WTC11 (cell line): ENCODE measurements at regions not wholly inside any gene's neighbourhood (a gene's known extent, or its start where the extent isn't known, plus 50 kb on each side); places are given as distances from the start of the nearest gene placed in this dataset.

ENCODE experiments used
- ATAC-seq: fragments of 200-7000 bp; cut with Tn5 transposase; 2 replicates; pipeline ENCODE4 v1.10.0; 2021; ENCODE audit warnings: mild to moderate bottlenecking, moderate library complexity
- CTCF ChIA-PET: fragments of 300-600 bp; sonication (Branson Sonifier 250); formaldehyde crosslinking; loops from one replicate; lab custom pipeline; 2021; ENCODE audit warnings: antibody characterized with exemption; lab: Charles Lee
- POLR2A ChIA-PET: fragments of 350-600 bp; sonication (Branson Sonifier 250); formaldehyde crosslinking; loops from one replicate; lab custom pipeline; 2021; ENCODE audit warnings: antibody characterized with exemption; lab: Charles Lee
- DNase-seq: peaks from one replicate; pipeline ENCODE4 v3.0.0; 2021; ENCODE audit warnings: low spot score
- H3K27ac Mint-ChIP-seq: 2 replicates; pipeline ENCODE4 v1.8.0; 2021; ENCODE audit warnings: mixed read lengths
- H3K27me3 Mint-ChIP-seq: 2 replicates; pipeline ENCODE4 v1.8.0; 2021; ENCODE audit warnings: low read depth, mild to moderate bottlenecking, moderate library complexity, mixed read lengths
- H3K36me3 Mint-ChIP-seq: 2 replicates; pipeline ENCODE4 v1.8.0; 2021; ENCODE audit warnings: mixed read lengths
- H3K4me1 Mint-ChIP-seq: 2 replicates; pipeline ENCODE4 v1.8.0; 2022; ENCODE audit warnings: mixed read lengths
- H3K4me3 Mint-ChIP-seq: 2 replicates; pipeline ENCODE4 v1.8.0; 2021; ENCODE audit warnings: mild to moderate bottlenecking, moderate library complexity, mixed read lengths
- H3K9me3 Mint-ChIP-seq: 2 replicates; pipeline ENCODE4 v1.8.0; 2021; ENCODE audit warnings: mixed read lengths
- ARID4B ChIP-seq: sonication (generic); formaldehyde crosslinking; IDR thresholded peaks from 2 replicates; pipeline ENCODE4 v1.8.0; 2023; ENCODE audit warnings: missing genetic modification reagents, mild to moderate bottlenecking, borderline replicate concordance
- CDX4 ChIP-seq: fragments of 250-450 bp; sonication (Bioruptor Pico); IDR thresholded peaks from 2 replicates; pipeline ENCODE4 v1.9.0; 2021; ENCODE audit warnings: moderate library complexity, mild to moderate bottlenecking, inconsistent platforms, borderline replicate concordance
- ELF4 ChIP-seq: sonication (generic); formaldehyde crosslinking; IDR thresholded peaks from 2 replicates; pipeline ENCODE4 v1.8.1; 2022; ENCODE audit warnings: low read depth, mild to moderate bottlenecking, moderate library complexity, missing genetic modification reagents
- ESRRA ChIP-seq: sonication (generic); formaldehyde crosslinking; IDR thresholded peaks from 2 replicates; pipeline ENCODE4 v1.8.1; 2022; ENCODE audit warnings: mild to moderate bottlenecking, missing genetic modification reagents, borderline replicate concordance
- ETV6 ChIP-seq: sonication (generic); formaldehyde crosslinking; IDR thresholded peaks from 2 replicates; pipeline ENCODE4 v1.8.1; 2022; ENCODE audit warnings: mild to moderate bottlenecking, missing genetic modification reagents
- FOXK1 ChIP-seq: sonication (generic); formaldehyde crosslinking; IDR thresholded peaks from 2 replicates; pipeline ENCODE4 v1.8.0; 2022; ENCODE audit warnings: mild to moderate bottlenecking, moderate library complexity, missing genetic modification reagents
- HMGA2 ChIP-seq: fragments of 250-450 bp; sonication (Bioruptor Pico); IDR thresholded peaks from 2 replicates; pipeline ENCODE4 v1.4.0; 2021; ENCODE audit warnings: mild to moderate bottlenecking, moderate library complexity
- JAZF1 ChIP-seq: fragments of 250-450 bp; sonication (Bioruptor Pico); IDR thresholded peaks from 2 replicates; pipeline ENCODE4 v1.9.0; 2021; ENCODE audit warnings: moderate library complexity, mild to moderate bottlenecking, inconsistent platforms
- MYBL2 ChIP-seq: sonication (generic); formaldehyde crosslinking; IDR thresholded peaks from 2 replicates; pipeline ENCODE4 v1.8.1; 2023; ENCODE audit warnings: mild to moderate bottlenecking, moderate library complexity, missing genetic modification reagents
- NFATC4 ChIP-seq: fragments of 250-450 bp; sonication (Bioruptor Pico); IDR thresholded peaks from 2 replicates; pipeline ENCODE4 v1.9.0; 2021; ENCODE audit warnings: mild to moderate bottlenecking
- NFE2L1 ChIP-seq: sonication (generic); formaldehyde crosslinking; IDR thresholded peaks from 2 replicates; pipeline ENCODE4 v1.8.1; 2023; ENCODE audit warnings: missing genetic modification reagents
- NFYB ChIP-seq: sonication (generic); formaldehyde crosslinking; conservative IDR thresholded peaks from 2 replicates; pipeline ENCODE4 v1.8.0; 2022; ENCODE audit warnings: low read depth, missing genetic modification reagents
- NR3C1 ChIP-seq: sonication (generic); formaldehyde crosslinking; conservative IDR thresholded peaks from 2 replicates; pipeline ENCODE4 v1.8.1; 2023; ENCODE audit warnings: low read depth, mild to moderate bottlenecking, missing genetic modification reagents
- TEAD4 ChIP-seq: sonication (generic); formaldehyde crosslinking; IDR thresholded peaks from 2 replicates; pipeline ENCODE4 v1.8.0; 2022; ENCODE audit warnings: mild to moderate bottlenecking, missing genetic modification reagents
- USF2 ChIP-seq: sonication (generic); formaldehyde crosslinking; IDR thresholded peaks from 2 replicates; pipeline ENCODE4 v1.8.1; 2023; ENCODE audit warnings: mild to moderate bottlenecking, missing genetic modification reagents, moderate library complexity
- ZNF138 ChIP-seq: sonication (generic); formaldehyde crosslinking; conservative IDR thresholded peaks from 2 replicates; pipeline ENCODE4 v1.8.1; 2022; ENCODE audit warnings: mild to moderate bottlenecking, moderate library complexity, missing genetic modification reagents
- ZNF232 ChIP-seq: sonication (generic); formaldehyde crosslinking; IDR thresholded peaks from 2 replicates; pipeline ENCODE4 v1.8.0; 2022; ENCODE audit warnings: mild to moderate bottlenecking, missing genetic modification reagents
- ZNF671 ChIP-seq: fragments of 250-450 bp; sonication (Bioruptor Pico); IDR thresholded peaks from 2 replicates; pipeline ENCODE4 v1.8.0; 2021; ENCODE audit warnings: mild to moderate bottlenecking
- TF ChIP-seq, protein P1 (sequence below): sonication (generic); formaldehyde crosslinking; IDR thresholded peaks from 2 replicates; pipeline ENCODE4 v1.8.1; 2022; ENCODE audit warnings: missing genetic modification reagents, borderline replicate concordance
- TF ChIP-seq, protein P2 (sequence below): fragments of 250-450 bp; sonication (Bioruptor Pico); IDR thresholded peaks from 2 replicates; pipeline ENCODE4 v2.1.2; 2022; ENCODE audit warnings: mild to moderate bottlenecking, moderate library complexity
- TF ChIP-seq, protein P3 (sequence below): sonication (generic); formaldehyde crosslinking; IDR thresholded peaks from 2 replicates; pipeline ENCODE4 v1.8.1; 2022; ENCODE audit warnings: low read depth, missing genetic modification reagents, borderline replicate concordance
- TF ChIP-seq, protein P4 (sequence below): sonication (generic); formaldehyde crosslinking; IDR thresholded peaks from 2 replicates; pipeline ENCODE4 v1.8.1; 2023; ENCODE audit warnings: mild to moderate bottlenecking, missing genetic modification reagents, moderate library complexity

DNA sequence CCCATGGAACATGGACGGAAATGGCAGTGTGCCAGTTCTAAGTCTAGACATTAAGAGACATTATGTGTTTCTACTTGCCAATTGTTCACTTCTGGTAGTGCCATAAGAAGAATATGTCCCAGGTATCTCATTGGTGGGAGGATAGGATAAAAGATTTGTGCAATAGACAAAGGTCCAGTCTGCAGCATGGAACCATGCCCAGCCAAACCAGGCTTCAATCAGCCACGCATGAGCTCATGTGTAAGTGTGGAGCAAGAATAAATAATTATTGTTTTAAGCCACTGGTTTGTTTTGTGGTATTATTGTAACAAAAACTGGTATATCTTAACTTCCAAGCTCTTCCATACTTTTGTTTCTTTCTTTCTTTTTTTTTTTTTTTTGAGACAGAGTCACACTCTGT, 153.6 kb upstream of the CTTNBP2 start (continued):
- TF ChIP-seq, protein P1, sequence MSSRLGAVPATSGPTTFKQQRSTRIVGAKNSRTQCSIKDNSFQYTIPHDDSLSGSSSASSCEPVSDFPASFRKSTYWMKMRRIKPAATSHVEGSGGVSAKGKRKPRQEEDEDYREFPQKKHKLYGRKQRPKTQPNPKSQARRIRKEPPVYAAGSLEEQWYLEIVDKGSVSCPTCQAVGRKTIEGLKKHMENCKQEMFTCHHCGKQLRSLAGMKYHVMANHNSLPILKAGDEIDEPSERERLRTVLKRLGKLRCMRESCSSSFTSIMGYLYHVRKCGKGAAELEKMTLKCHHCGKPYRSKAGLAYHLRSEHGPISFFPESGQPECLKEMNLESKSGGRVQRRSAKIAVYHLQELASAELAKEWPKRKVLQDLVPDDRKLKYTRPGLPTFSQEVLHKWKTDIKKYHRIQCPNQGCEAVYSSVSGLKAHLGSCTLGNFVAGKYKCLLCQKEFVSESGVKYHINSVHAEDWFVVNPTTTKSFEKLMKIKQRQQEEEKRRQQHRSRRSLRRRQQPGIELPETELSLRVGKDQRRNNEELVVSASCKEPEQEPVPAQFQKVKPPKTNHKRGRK, result no peak
- no peak for TF ChIP-seq MYBL2 (CRISPR knock-in tag)
- no peak for TF ChIP-seq ETV6 (CRISPR knock-in tag)
- TF ChIP-seq, all 79 proteins: peak for 0

DNA sequence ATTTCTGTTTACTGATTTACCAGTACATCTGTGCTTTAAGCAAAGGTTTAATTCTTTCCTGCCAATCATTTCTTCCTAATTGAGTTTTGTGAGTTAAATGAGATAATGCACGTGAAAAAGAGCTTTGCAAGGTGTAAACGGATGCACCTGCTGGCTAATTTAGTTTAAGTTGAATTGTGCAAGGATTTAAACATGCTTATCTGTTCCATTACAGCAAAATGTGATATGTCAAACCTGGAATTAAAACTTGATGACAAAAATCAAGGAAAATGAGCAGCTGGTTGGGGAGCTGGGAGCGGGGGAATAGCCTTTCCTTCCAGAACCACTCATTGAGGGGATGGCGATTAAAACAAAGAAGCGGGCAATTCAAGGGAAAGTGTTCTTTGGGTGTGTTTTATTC, 155.0 kb upstream of the CTTNBP2 start:
- H3K4me1 Mint-ChIP-seq, result no peaks in the 10 kb centered on the region
- no peaks in the 10 kb centered on the region for H3K36me3 Mint-ChIP-seq
- ATAC-seq (no peak), DNase-seq (no peak)
- TF ChIP-seq, protein P2, sequence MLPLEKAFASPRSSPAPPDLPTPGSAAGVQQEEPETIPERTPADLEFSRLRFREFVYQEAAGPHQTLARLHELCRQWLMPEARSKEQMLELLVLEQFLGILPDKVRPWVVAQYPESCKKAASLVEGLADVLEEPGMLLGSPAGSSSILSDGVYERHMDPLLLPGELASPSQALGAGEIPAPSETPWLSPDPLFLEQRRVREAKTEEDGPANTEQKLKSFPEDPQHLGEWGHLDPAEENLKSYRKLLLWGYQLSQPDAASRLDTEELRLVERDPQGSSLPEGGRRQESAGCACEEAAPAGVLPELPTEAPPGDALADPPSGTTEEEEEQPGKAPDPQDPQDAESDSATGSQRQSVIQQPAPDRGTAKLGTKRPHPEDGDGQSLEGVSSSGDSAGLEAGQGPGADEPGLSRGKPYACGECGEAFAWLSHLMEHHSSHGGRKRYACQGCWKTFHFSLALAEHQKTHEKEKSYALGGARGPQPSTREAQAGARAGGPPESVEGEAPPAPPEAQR (CRISPR knock-in tag), result no peak
- TF ChIP-seq ARID4B (CRISPR knock-in tag) (no peak), NFATC4 (no peak), CDX4 (CRISPR knock-in tag) (no peak), TEAD4 (CRISPR knock-in tag) (no peak), ZNF232 (CRISPR knock-in tag) (no peak), NR3C1 (CRISPR knock-in tag) (no peak), USF2 (CRISPR knock-in tag) (no peak), ETV6 (CRISPR knock-in tag) (no peak), ZNF671 (CRISPR knock-in tag) (no peak), NFYB (CRISPR knock-in tag) (no peak), JAZF1 (CRISPR knock-in tag) (no peak), ELF4 (no peak), ESRRA (CRISPR knock-in tag) (no peak), NFE2L1 (CRISPR knock-in tag) (no peak), FOXK1 (CRISPR knock-in tag) (no peak), ZNF138 (CRISPR knock-in tag) (no peak), HMGA2 (CRISPR knock-in tag) (no peak)
- TF ChIP-seq, protein P3, sequence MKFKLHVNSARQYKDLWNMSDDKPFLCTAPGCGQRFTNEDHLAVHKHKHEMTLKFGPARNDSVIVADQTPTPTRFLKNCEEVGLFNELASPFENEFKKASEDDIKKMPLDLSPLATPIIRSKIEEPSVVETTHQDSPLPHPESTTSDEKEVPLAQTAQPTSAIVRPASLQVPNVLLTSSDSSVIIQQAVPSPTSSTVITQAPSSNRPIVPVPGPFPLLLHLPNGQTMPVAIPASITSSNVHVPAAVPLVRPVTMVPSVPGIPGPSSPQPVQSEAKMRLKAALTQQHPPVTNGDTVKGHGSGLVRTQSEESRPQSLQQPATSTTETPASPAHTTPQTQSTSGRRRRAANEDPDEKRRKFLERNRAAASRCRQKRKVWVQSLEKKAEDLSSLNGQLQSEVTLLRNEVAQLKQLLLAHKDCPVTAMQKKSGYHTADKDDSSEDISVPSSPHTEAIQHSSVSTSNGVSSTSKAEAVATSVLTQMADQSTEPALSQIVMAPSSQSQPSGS (CRISPR knock-in tag), result no peak
- TF ChIP-seq, protein P4, sequence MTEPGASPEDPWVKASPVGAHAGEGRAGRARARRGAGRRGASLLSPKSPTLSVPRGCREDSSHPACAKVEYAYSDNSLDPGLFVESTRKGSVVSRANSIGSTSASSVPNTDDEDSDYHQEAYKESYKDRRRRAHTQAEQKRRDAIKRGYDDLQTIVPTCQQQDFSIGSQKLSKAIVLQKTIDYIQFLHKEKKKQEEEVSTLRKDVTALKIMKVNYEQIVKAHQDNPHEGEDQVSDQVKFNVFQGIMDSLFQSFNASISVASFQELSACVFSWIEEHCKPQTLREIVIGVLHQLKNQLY (CRISPR knock-in tag), result no peak
- H3K27me3 Mint-ChIP-seq, result no peaks in the 10 kb centered on the region
- H3K4me3 Mint-ChIP-seq, result no peak overlapping the region
- CTCF ChIA-PET, result no interaction called here
- POLR2A ChIA-PET, result no interaction called here
- H3K9me3 Mint-ChIP-seq, result 0 out of 2 replicates have a peak, but pooled peaks cover 3% of the 10 kb centered on the region
- no peak overlapping the region for H3K27ac Mint-ChIP-seq
